ENCODE measurements at regions not wholly inside any gene's neighbourhood (a gene's known extent, or its start where the extent isn't known, plus 50 kb on each side); places are given as distances from the start of the nearest gene placed in this dataset.

DNA sequence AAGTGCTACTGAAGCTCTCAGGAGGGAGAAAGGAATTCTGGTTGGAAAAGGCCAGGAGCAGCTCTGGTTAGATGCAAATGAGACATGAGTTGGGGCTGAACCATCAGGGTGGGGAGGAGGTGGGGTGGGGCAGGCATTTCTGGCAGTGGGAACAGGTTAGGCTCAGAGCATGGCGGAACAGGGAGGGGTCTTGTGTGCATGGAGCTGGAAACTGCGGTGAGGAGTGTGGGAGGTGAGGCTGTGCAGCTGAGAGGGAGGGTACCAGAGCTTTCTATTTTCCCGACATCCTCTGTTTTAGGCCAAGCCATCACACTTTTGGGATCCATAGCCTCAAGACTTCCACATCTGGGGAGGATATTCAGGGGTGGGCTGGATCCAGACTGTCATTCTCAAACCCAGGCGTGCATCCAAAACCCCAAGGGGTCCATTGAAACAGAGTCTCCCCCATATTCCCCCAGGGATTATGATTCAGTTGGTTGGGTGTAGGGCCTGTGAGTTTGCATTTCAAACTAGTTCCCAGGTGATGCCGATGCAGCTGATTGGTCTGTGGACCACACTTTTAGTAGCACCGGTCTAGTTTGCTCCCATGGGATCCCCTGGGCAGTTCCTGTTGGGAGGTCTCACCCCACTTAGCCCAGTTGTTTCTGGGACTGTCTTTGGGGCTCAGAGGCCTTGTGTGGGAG is 100.9 kb upstream of the TLE3 start:
- H2AFZ ChIP-seq (ENCODE audit: low read length) = no peak overlapping the region
- no peak overlapping the region for H2BK12ac ChIP-seq (ENCODE audit: low read depth, low read length)
- H2BK15ac ChIP-seq (ENCODE audit: low read length) = no peak overlapping the region
- no peak overlapping the region for H3K4me2 ChIP-seq (ENCODE audit: insufficient read depth in 1 of 2, low read depth in 2 of 2, low read length in 2 of 2)
- H3K23ac ChIP-seq (ENCODE audit: insufficient read length) = no peak overlapping the region
- H3K14ac ChIP-seq (ENCODE audit: insufficient read length) = no peak overlapping the region
- no peak overlapping the region for H2BK120ac ChIP-seq (replicated peaks; ENCODE audit: low read depth, low read length)
- H4K8ac ChIP-seq (ENCODE audit: extremely low read depth, insufficient read depth, low read length) = no peak overlapping the region
- H3K56ac ChIP-seq (replicated peaks; ENCODE audit: insufficient read length, low read depth, low read length) = no peak overlapping the region
- peaks cover 12 to 22% (median 17%) of the 10 kb centered on the region in 4 experiments for H3K4me1 ChIP-seq (replicated peaks in 1 of 4; ENCODE audit: control insufficient read depth in 3 of 4, insufficient read depth in 4 of 4, low read length in 3 of 4)
- no peak overlapping the region for H3K4me3 ChIP-seq (ENCODE audit: extremely low read depth in 1 of 4, insufficient read depth in 2 of 4, low read depth in 3 of 4, low read length in 4 of 4)
- H3K27me3 ChIP-seq (replicated peaks in 1 of 4; ENCODE audit: control insufficient read depth in 3 of 4, extremely low read depth in 1 of 4, insufficient read depth in 3 of 4, low read length in 3 of 4) = no peaks in the 10 kb centered on the region; a peak in 2 of 7 replicates
- H4K91ac ChIP-seq (replicated peaks; ENCODE audit: insufficient read length, low read length) = no peak overlapping the region
- H2BK5ac ChIP-seq (ENCODE audit: low read depth, low read length) = no peak overlapping the region; the same call in 1 of the 2 replicates
- TF ChIP-seq SIN3A (conservative IDR thresholded peaks at IDR 0.05 in 1 of 2, IDR thresholded peaks at IDR 0.05 in 1 of 2; ENCODE audit: low read depth in 1 of 2, low read length in 2 of 2) = no peak
- TF ChIP-seq JUN (IDR thresholded peaks at IDR 0.05; ENCODE audit: low read depth, low read length) = no peak
- no peak for TF ChIP-seq TAF7 (optimal IDR thresholded peaks at IDR 0.05; ENCODE audit: borderline replicate concordance, low read depth, low read length)
- TF ChIP-seq NANOG (IDR thresholded peaks at IDR 0.05; ENCODE audit: insufficient read depth, low read depth, low read length, poor library complexity, severe bottlenecking) = no peak
- TF ChIP-seq, protein P1, sequence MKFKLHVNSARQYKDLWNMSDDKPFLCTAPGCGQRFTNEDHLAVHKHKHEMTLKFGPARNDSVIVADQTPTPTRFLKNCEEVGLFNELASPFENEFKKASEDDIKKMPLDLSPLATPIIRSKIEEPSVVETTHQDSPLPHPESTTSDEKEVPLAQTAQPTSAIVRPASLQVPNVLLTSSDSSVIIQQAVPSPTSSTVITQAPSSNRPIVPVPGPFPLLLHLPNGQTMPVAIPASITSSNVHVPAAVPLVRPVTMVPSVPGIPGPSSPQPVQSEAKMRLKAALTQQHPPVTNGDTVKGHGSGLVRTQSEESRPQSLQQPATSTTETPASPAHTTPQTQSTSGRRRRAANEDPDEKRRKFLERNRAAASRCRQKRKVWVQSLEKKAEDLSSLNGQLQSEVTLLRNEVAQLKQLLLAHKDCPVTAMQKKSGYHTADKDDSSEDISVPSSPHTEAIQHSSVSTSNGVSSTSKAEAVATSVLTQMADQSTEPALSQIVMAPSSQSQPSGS (IDR thresholded peaks at IDR 0.05; ENCODE audit: low read length) = no peak
- no peak for TF ChIP-seq POU5F1 (IDR thresholded peaks at IDR 0.05; ENCODE audit: low read depth, low read length)
- TF ChIP-seq RNF2 (IDR thresholded peaks at IDR 0.05; ENCODE audit: borderline replicate concordance, low read depth, low read length, missing control alignments, poor library complexity, severe bottlenecking) = no peak
- no peak for TF ChIP-seq HDAC2 (IDR thresholded peaks at IDR 0.05; ENCODE audit: borderline replicate concordance in 1 of 2, low read depth in 2 of 2, low read length in 2 of 2)
- DNase-seq (ENCODE audit: low read depth in 1 of 2, low spot score in 2 of 2) (no peak), FAIRE-seq (no peak)
- POLR2A ChIA-PET (ENCODE audit: partially characterized antibody) = interaction anchor here (0.7 to 1.2 kb wide), 2 partner anchors 12 to 15 kb away, joined by 3 read pairs; no protein-coding TSS in a partner anchor
- H3K79me1 ChIP-seq (ENCODE audit: low read depth, low read length) = no peaks in the 10 kb centered on the region
- H3K23me2 ChIP-seq (ENCODE audit: low read depth, low read length) = no peaks in the 10 kb centered on the region
- no peak overlapping the region for H2BK20ac ChIP-seq (ENCODE audit: low read length)
- peak overlapping the region; percentile 20; the same call in 1 of the 2 replicates for H2AK5ac ChIP-seq (ENCODE audit: low read depth, low read length)
- H3K27ac ChIP-seq (ENCODE audit: low read depth, low read length) = no peak overlapping the region
- H3K79me2 ChIP-seq (ENCODE audit: control insufficient read depth in 1 of 2, insufficient read depth in 2 of 2, low read length in 2 of 2) = no peaks in the 10 kb centered on the region
- WGBS, 2 experiments (ENCODE audit: extremely low coverage in 1 of 2, insufficient coverage in 1 of 2, insufficient read length in 1 of 2, insufficient replicate concordance in 2 of 2, low coverage in 1 of 2, low lambda C conversion rate in 2 of 2, missing lambda C conversion rate in 1 of 2) = 90% methylated on average over 6 of the region's 6 CpGs; no CpG with 5 or more reads in 1 of the 2 experiments
- no peaks in the 10 kb centered on the region for H4K20me1 ChIP-seq (replicated peaks in 1 of 2; ENCODE audit: control insufficient read depth in 1 of 2, insufficient read depth in 2 of 2, low read length in 2 of 2)
- CTCF ChIA-PET (ENCODE audit: partially characterized antibody) = interaction anchor here (0.7 to 2.3 kb wide), 7 partner anchors 10 to 58 kb away, joined by 3 to 8 read pairs (median 4); no protein-coding TSS in a partner anchor
- H3K4ac ChIP-seq (replicated peaks; ENCODE audit: insufficient read length, low read depth, low read length) = no peak overlapping the region
- H3K36me3 ChIP-seq (ENCODE audit: control insufficient read depth in 2 of 4, insufficient read depth in 4 of 4, low read length in 3 of 4) = no peaks in the 10 kb centered on the region
- no peak overlapping the region for H4K5ac ChIP-seq (ENCODE audit: insufficient read length, low read depth, low read length)
- H3K9me3 ChIP-seq (ENCODE audit: insufficient read depth in 2 of 2, low read depth in 1 of 2, low read length in 1 of 2) = no peaks in the 10 kb centered on the region
- H3K18ac ChIP-seq (ENCODE audit: extremely low read depth, low read length) = peak overlapping the region; percentile 53; the same call in 1 of the 2 replicates
- H3K9ac ChIP-seq (replicated peaks in 1 of 4; ENCODE audit: extremely low read depth in 1 of 4, low read depth in 3 of 4, low read length in 3 of 4) = no peak overlapping the region

Measured in H1 (cell line).